ENCODE measurements at regions not wholly inside any gene's neighbourhood (a gene's known extent, or its start where the extent isn't known, plus 50 kb on each side); places are given as distances from the start of the nearest gene placed in this dataset.

DNA sequence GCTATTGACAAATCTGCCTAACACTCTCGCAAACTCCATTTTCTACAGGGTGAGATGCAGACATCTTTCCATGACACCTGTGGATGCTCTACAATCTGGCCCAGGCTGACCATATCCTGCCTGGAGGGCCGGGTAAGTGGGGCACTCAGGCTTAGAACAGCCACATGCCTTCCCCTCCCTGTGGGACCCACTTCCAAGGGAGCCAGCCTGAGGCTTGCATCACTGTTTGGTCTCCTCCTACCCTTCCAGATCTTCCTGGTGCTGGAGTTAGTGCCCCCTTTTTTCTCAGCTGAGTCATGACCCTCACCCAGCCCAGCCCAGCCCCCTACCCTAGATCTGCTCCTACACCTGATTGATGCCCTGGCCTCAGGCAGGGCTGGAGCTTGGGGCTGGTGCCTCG, 62.0 kb upstream of the KCNK12 start:
- H3K36me3 ChIP-seq (ENCODE audit: control insufficient read depth, insufficient read depth, low read length), result no peaks in the 10 kb centered on the region
- H3K27me3 ChIP-seq (replicated peaks; ENCODE audit: control insufficient read depth, insufficient read depth, low read length), result no peaks in the 10 kb centered on the region
- DNase-seq (ENCODE audit: extremely low read depth, insufficient read length), result no peak
- H3K4me3 ChIP-seq (replicated peaks; ENCODE audit: low read depth, low read length), result no peak overlapping the region
- TF ChIP-seq CTCF (IDR thresholded peaks at IDR 0.05; ENCODE audit: insufficient read depth, low read length, poor library complexity, severe bottlenecking), result no peak

- H3K36me3 ChIP-seq (ENCODE audit: control insufficient read depth, insufficient read depth, low read length), result no peaks in the 10 kb centered on the region
- no peak for DNase-seq (ENCODE audit: extremely low read depth, insufficient read length)
- TF ChIP-seq CTCF (IDR thresholded peaks at IDR 0.05; ENCODE audit: insufficient read depth, low read length, poor library complexity, severe bottlenecking), result no peak
- no peaks in the 10 kb centered on the region for H3K27me3 ChIP-seq (replicated peaks; ENCODE audit: control insufficient read depth, insufficient read depth, low read length)
- no peak overlapping the region for H3K4me3 ChIP-seq (replicated peaks; ENCODE audit: low read depth, low read length)
These were observed 61.1 kb upstream of the KCNK12 start for GRCh38 chr2:47631792-47632398.

DNA sequence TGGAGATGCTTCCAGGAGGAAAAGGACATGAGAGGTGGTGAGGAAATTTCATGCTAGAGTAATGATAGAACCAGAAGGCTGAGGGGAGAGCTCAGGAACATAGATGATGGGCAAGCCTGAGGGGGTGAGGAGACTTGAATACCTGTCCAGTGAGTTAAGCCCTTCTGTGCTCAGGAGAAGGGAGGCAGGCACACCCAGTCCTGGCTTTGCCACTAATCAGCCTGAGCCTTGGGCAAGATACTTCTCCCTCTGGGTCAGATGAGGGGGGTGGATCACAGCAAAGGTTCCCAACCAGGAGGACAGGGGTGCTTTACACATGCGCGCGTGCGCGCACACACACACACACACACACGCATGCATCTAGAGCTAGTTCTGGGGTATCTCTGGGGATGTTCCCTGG, 60.5 kb upstream of the KCNK12 start:
- no peaks in the 10 kb centered on the region for H3K27me3 ChIP-seq (replicated peaks; ENCODE audit: control insufficient read depth, insufficient read depth, low read length)
- no peak for DNase-seq (ENCODE audit: extremely low read depth, insufficient read length)
- H3K4me3 ChIP-seq (replicated peaks; ENCODE audit: low read depth, low read length), result no peak overlapping the region
- no peaks in the 10 kb centered on the region for H3K36me3 ChIP-seq (ENCODE audit: control insufficient read depth, insufficient read depth, low read length)
- no peak for TF ChIP-seq CTCF (IDR thresholded peaks at IDR 0.05; ENCODE audit: insufficient read depth, low read length, poor library complexity, severe bottlenecking)

- Histone ChIP-seq H3K36me3 (ENCODE audit: control insufficient read depth, insufficient read depth, low read length) (no peaks in the 10 kb centered on the region), H3K27me3 (replicated peaks; ENCODE audit: control insufficient read depth, insufficient read depth, low read length) (no peaks in the 10 kb centered on the region)
These were observed 59.0 kb upstream of the KCNK12 start for GRCh38 chr2:47629501-47630460.

DNA sequence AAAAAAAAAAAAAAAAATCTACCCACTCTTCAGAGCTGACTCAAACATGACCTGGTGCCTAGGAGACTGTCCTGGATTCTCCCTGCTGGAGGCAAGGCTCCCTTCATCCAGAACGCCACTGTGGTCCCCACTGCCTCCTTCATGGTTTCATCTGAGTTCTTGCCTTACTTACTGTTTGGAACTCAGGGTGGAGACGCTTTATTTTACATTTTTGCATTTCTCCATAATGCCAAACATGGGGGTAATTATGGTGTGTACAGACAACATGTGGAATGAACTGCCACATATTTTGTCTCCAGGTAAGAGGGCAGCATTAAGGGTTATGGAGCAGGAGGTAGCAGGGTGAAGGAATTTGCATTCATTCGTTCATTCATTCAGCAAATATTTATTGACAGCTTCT, 58.1 kb upstream of the KCNK12 start:
- H3K27me3 ChIP-seq (replicated peaks; ENCODE audit: control insufficient read depth, insufficient read depth, low read length), result no peaks in the 10 kb centered on the region
- no peak for TF ChIP-seq CTCF (IDR thresholded peaks at IDR 0.05; ENCODE audit: insufficient read depth, low read length, poor library complexity, severe bottlenecking)
- no peak overlapping the region for H3K4me3 ChIP-seq (replicated peaks; ENCODE audit: low read depth, low read length)
- DNase-seq (ENCODE audit: extremely low read depth, insufficient read length), result no peak
- no peaks in the 10 kb centered on the region for H3K36me3 ChIP-seq (ENCODE audit: control insufficient read depth, insufficient read depth, low read length)

More at GRCh38 chr2:47629501-47630460, 59.0 kb upstream of the KCNK12 start:
- H3K4me3 ChIP-seq (replicated peaks; ENCODE audit: low read depth, low read length), result no peak overlapping the region
- TF ChIP-seq CTCF (IDR thresholded peaks at IDR 0.05; ENCODE audit: insufficient read depth, low read length, poor library complexity, severe bottlenecking), result no peak
- DNase-seq (ENCODE audit: extremely low read depth, insufficient read length), result no peak
